GM18511 (cell line): ENCODE measurements at regions not wholly inside any gene's neighbourhood (a gene's known extent, or its start where the extent isn't known, plus 50 kb on each side); places are given as distances from the start of the nearest gene placed in this dataset.

Source experiments
- ATAC-seq: cut with Tn5 transposase; IDR thresholded peaks from one replicate; pipeline ENCODE4 v1.9.1; 2021; ENCODE audit warnings: mild to moderate bottlenecking, moderate library complexity; ENCODE audit not compliant: unreplicated experiment

DNA sequence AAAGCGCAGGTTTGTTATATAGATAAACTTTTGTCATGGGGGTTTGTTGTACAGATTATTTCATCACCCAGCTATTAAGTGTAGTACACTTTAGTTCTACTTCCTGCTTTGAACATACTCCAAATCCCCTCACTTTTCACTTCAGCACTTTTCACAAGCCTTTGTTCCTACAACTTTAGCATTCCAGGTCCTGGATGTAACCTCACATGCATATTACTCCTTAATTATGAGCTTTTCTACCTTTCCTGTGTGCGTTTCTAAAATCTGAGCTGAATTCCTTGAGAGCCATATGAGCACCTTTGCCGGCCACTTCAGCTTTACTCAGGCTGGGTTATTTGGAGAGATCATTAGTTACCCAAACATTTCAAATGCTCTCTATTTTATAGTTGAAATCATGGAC, 179.2 kb upstream of the TNFAIP3 start:
- no peak for ATAC-seq

DNA sequence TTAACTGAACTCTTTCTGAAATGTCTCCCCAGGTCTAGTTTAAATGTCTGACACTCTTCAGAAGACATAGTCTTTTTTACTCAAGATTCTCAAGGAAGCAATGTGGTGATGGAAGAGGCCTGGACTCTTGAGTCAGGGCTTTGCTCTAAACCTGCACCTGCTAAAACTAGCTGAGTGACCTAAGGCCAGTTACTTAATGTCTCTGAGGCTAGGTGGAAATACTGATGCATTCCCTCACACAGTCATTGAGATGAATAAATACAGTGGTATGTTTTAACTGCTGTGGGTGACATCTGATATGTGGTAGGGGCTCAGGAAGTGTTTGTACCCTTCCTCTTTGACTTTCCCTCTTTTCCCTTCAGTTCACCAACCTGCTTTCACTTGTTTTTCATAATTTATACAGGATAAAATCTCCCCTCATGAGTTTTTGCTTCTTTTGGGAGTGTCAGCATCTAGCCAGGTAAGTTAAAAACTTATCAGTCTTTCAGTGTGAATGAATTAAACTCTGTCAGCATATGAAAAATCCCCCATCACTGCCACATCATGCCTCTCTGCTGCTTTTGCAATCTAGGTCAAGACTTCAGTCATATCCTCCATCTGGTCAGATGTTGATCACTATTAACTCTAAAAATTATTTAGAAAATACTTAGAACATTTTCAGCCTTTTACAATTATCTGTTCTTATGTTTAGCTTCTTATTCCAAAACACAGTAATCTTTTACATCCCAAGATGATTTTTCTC, 178.7 kb upstream of the TNFAIP3 start:
- no peak for ATAC-seq

DNA sequence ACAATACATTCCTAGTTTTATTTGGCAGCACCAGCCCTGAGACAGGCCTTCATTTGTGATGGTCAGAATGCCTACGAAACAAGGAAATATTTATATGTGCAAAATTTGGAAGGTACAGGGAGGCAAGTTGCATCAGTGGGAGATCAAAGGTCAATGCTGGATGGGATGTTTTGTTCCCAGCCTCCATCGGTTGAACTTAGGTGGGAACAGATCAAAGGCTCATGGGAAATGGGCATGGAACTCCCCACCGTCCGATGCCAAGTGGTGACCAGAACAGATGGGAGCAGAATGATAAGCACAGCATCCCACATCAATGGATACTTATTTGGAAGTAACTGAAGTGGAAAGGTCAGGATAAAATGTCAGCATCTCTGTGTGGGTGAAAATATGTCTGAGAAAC, 177.7 kb upstream of the TNFAIP3 start:
- ATAC-seq, result no peak

DNA sequence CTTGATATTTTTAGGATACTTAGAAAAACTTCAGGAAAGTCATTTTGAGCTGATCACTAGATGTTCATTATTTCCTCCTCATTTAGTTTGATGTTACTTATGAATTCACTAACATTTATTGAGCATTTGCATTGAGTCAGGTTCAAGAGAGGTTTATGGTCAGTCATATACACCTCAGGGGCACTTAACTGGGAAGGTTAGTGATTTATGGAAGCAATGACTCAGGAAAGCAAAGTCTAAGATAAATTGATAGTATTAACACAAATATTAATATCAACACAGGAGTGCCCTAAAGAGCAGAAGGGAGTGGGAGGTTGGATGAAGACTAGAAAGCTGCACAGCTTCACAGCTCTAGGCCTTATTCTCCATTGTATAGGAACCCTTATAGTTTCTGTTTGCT, 177.0 kb upstream of the TNFAIP3 start:
- ATAC-seq, result no peak

DNA sequence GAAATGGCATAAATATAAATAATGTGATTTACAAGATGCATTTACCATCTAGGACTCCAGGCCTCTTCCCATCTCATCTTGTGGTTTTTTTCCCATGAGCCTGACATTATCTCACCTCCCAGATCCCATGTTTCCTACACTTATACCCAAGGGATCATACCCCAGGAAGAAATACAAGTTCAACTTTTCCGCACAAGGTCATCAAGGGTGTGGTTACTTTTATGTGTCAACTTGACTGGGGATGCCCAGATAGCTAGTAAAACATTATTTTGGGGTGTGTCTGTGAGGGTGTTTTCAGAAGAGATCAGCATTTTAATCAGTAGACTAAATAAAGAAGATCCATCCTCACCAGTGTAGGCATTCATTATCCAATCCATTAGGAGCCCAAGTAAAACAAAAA, 176.3 kb upstream of the TNFAIP3 start:
- no peak for ATAC-seq

DNA sequence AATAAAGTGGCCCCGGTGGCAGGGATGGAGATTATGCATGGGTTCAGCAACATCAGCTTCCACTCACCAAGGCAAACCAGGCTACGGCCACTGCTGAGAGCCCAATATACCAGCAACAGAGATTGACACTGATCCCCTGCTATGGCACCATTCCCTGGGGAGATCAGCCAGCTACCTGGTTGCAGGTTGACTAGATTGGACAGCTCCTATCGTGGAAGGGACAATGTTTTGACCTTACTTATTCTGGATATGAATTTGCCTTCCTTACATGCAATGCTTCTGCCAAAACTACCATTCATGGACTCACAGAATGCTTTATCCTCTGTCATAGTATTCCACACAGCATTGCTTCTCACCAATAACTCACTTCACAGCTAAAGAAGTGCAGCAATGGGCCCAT, 174.8 kb upstream of the TNFAIP3 start:
- ATAC-seq, result no peak

DNA sequence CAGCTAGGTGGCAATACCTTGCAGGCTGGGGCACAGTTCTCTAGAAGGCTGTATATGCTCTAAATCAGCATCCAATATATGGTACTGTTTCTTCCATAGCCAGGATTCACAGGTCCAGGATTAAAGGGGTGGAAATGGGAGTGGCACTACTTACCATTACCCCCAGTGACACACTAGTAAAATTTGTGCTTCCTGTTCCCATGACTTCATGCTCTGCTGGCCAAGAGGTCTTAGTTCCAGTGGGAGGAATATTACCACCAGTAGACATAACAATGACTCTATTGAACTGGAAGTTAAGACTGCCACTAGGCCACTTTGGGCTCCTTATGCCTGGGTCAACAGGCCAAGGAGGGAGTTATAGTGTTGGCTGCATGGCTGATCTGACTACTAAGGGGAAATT, 174.3 kb upstream of the TNFAIP3 start:
- no peak for ATAC-seq

DNA sequence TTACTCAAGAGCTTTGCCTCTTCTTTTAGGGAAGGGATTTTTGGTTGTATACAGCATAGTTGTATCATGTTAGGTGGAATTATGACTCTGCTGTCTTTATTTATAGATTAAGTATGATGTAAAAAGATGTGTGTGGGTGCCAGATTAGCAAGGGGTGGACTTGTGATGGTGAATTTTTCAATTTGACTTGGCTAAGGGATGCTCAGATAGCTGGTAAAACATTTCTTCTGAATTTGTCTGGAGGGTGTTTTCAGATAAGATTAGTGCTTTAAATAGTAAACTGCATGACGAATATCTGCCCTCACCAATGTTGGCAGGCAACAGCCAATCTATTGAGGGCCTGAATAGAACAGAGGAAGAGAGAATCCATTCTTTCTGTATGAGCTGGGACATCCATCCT, 173.3 kb upstream of the TNFAIP3 start:
- no peak for ATAC-seq

DNA sequence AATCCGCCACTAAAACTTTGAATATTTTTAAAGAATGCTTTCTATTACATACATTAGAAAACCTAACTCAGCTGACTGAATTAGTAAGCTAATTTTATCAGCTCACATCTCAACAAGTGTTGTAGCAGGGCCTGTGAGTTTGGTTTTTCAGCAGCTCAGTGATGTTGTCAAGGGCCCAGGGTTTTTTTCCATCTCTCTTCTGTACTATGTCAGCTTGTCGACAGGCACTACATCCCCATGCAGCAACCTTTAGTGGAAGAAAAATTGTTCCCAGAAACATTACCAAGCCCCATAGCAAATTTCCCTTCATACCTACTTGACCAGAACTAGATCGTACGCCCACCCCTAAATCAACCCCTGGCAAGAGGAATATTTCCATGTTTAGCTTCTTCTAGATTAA, 170.3 kb upstream of the TNFAIP3 start:
- ATAC-seq, result no peak

DNA sequence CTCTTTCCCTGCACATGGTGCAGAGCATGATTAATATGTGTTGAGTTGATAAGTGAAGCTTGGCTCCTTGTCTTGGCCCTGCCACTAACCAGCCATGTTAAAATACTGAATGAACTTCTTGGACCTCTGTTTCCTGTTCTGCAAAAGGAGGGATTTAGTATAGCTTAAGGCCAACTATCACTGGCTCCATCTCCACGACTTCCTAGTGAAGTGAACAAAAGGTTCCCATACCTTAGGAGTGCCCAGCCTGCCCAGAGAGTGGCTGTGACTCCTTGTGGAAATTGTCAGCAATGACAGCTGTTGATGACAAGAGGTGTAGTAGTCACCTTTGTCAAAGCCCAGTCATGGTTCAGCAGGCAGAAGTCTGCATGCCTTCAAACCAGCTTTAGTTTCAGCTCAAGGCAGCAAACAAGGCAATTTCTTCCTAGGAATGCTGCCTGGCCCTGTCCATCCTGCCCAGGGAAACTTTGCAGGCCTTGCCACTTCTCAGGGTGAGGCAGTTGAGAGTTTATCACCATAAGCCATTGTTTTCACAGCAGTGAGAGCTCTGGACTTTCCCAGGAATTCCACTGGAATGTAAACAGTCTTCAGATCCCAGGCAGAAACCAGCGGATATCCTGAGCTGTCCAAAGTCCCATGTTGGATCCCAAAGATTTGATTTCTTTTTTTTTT, 169.7 kb upstream of the TNFAIP3 start:
- peak; percentile 82 for ATAC-seq

DNA sequence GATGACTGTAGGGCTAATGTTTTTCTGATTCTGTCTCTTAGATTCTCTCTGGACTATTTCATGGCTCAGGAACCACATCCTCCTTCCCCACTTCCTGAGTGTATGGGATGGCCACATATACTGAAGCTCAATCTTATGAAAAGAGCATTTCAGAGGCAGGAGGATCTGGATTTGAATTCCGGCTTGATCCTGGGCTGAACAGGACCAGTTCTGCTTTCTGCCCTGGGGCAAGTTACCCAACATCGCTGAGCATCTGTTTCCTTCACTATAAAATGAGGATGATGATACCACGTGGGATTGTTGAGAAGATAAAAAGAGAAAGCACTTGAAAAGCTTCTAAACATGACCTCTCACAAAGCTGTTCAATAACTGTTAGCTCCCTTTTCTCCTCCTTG, 168.4 kb upstream of the TNFAIP3 start:
- ATAC-seq, result no peak

DNA sequence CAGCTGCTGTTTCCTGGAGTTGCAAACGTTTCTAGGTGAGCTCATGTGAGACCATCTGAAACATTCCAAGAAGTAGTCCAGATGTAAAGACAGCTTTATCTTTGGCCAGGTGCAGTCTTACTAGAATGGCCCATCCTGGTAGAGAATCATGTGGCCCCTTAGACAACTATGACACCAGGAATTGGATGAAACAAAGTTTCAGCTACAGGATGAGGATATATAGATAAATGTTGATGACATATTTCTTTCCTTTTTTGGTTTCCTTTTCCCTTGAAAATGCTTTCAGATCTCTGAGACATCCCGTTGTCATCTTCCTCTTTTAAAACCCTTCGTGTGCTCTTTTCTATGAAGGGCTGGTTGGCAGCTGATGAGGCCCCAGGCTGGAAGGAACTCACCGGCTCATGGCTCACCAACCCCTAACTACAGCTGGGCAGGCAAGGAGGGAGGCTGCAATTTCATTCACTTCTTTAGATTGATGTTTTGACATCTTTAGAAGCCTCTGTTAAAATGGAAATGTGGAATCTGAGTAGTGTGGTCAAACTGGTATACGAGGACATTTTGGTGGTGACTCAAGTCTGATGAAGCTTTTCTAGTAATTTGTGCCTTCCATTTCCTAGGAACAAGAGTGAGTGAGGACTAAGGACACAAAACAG, 167.9 kb upstream of the TNFAIP3 start:
- ATAC-seq, result no peak

DNA sequence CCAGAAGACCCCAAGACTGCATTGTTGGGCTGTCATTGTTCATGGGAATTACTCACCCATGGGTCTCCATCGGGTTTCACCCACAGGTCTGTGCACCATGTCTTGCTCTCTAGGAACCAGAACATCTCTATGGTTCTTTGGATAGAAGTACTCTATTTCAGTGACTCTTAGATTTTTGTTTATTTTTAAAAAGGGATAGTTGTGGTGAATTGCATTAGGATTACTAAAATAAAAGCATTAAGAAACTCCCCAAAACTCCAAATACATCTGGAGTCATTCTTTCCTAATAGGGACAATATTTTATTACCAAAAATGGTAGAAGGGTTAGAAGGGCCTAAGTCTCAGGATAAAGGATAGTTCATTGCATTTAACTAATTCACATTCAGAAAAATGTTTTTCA, 166.9 kb upstream of the TNFAIP3 start:
- ATAC-seq, result no peak

DNA sequence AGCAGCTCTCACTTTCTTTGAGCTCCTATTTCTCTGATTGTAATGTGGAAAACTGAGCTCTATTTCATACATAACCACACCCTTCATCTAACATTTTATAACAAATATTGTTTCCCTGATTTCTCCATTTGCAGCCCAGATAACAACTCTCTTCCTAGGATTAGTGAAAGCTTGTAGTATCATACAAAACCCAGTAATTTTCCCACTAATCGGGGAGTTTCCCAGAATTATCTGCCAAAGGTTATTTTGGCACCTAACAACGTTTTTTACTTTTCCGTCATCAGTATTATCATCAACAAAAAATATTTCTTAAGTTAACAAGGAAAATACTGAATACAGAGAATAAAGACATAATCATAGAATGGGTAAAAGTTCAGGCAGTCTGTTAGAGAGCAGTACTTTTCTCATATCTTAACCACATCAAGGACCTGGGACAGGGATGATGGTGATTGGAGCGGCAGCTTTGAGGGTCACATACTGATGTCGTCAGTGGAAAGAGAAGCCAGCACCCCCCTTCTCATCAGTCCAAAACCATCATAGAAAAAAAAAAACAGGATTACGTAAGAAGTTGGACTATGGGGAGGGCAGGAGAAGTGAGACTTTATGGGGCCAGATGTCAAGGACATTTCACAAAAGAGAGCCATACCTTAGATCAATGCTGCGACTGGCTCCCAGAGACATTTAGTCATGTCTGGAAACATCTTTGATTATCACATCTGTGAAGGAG, 166.1 kb upstream of the TNFAIP3 start:
- no peak for ATAC-seq

DNA sequence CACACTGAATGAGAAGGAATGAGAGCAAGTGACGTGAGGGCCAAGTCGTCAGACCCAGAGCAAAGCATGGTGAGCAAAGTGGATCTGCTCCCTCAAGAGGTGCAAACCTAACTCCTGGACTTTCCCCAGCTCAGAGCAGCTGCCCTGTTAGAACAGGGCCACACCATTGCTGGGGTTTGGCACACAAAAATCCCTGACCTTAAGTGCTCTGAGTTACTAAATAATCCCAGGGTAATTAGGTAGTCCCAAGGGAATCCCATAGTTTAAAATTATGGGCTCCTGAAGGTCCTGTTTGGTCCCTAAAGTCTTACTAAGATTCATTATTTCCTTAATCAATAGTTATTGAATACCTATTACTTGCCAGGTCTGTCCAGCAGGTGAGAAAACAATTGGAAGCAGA, 165.1 kb upstream of the TNFAIP3 start:
- ATAC-seq, result no peak

DNA sequence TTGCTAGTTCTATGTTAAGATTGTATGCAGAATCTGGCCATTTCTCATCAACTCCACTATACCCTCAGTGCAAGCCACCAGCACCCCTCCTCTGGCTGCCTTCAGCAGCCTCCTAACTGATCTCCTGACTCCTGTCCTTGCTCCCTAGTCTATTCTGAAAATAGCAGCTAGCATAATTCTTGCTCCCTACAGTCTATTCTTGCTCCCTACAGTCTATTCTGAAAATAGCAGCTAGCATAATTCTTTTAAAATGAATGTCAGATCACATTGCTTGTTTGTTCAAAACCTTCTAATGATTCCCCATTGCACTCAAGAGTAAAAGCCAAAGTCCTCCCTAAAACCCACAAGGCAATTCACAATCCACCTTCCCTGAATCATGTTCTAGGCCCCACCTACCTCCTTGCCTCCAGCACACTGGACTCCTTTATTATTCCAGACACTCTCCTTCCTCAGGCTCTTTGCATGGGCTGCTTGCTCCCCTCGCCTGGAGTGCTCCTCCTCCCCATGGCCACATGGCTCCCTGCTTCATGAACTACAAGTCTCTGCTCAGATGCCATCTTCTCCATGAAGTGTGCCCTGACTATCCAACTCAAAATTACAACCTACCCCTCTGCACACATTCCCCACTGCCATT, 164.2 kb upstream of the TNFAIP3 start:
- no peak for ATAC-seq

DNA sequence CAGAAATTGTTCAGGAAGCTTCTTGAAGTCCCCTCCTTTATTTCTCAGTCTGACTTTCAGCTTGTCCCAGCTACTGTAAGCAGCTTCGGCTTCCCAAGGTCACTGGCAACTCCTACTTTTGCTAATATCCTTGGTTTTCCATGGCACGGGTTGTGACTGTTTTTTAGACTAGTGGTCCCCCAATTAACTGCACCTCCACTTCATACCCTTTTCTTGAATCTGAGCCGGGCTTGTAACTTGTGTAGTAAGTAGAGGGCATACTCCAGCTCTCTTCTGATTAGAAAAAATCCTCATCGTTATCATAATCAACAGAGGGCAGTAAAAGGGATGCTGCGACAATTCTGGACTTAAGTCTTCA, 162.3 kb upstream of the TNFAIP3 start:
- ATAC-seq, result no peak

DNA sequence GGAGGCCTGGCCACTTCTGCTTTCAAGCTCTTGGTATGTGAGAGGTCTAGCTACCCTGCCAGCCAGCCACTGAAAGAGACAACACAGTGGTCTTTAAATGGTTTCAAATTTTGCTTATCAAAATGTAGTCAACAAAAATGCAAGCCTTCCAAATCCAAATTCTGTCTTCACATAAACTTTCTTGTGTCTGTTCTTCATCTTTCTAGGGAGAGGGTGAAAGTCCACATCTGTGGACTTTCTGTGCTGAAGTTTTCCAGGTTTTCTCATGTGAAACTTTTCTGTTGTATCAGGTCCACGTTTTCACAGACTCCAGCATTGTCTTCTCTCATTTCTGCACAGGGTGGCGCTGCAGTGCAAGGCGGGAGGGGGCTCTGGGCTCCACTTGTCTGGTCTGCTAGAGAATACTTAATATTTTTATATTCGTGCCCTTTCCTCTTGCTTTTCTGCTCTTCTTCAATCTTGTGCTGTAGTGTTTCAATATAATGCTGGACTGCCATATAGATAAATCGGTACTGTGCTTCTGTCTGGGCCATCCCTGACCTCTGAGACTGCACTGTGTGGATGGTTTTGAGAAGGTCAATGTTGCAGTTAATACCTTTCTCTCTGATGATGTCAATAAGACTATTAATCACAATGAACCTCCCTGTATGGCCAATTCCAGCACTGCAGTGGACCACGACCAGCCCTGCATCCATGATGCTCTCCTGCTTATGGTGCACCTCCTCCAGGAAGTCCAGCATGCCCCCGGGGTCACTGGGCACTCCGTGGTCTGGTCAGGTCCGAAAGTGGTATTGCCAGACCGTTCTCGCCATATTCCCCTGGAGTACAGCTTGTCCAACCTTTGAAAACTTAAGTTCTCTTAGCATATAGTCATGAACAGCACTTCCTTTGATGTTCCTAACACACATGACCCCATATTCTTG, 161.6 kb upstream of the TNFAIP3 start:
- ATAC-seq, result peak; percentile 53

DNA sequence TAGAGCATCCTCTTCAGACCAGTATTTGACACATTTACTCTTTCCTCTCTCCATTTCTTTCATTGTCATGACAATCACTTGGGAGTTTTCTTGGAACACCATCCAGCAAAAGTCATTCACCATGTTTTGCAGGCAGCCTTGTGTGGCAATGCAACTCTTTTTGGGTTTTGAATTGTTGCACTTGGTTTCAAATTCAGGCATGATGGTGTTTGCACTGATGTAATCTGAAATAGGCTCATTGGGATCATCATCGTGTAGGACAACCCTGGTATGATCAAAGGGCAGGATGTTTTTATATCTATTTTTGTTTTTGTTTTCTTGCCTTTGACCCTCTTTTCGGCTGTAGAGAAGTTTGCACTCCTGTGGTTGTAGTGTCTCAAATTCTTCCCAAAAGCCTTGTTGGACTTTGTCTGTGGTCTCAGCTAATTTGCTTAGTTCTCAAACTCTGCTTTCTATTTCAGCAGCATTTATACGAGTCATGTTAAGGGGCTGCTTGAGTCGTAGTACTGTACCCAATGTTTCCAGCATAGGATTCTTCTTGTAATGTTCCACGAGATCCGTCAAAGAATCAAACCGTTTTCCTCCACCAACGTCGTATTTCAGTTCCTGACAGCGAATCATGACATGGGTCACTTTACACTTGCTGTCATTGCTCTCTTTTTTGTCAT, 160.8 kb upstream of the TNFAIP3 start:
- ATAC-seq, result no peak
